Central memory CD8-positive, alpha-beta T cell (primary cell): ENCODE measurements at regions not wholly inside any gene's neighbourhood (a gene's known extent, or its start where the extent isn't known, plus 50 kb on each side); places are given as distances from the start of the nearest gene placed in this dataset.

Experiments
- ATAC-seq: fragments of 150-1000 bp; cut with Tn5 transposase; replicated peaks from 2 replicates; pipeline ENCODE4 v1.10.0; 2022; ENCODE audit warnings: mild to moderate bottlenecking, moderate FRiP score, moderate number of reproducible peaks; ENCODE audit not compliant: poor library complexity, severe bottlenecking; ENCODE audit errors: extremely low read depth
- DNase-seq, 2 donors: peaks; one replicate each; pipeline ENCODE4 v3.0.0; 2021; ENCODE audit warnings: low spot score in 2 of 2
- H3K27ac Mint-ChIP-seq: one replicate; pipeline ENCODE4 v1.8.0; 2022; ENCODE audit warnings: low read depth, mild to moderate bottlenecking, moderate library complexity, mixed read lengths
- H3K27me3 Mint-ChIP-seq: one replicate; pipeline ENCODE4 v1.8.0; 2022; ENCODE audit warnings: mixed read lengths
- H3K36me3 Mint-ChIP-seq: one replicate; pipeline ENCODE4 v1.8.0; 2022; ENCODE audit warnings: mild to moderate bottlenecking, moderate library complexity, mixed read lengths; ENCODE audit not compliant: insufficient read depth
- H3K4me1 Mint-ChIP-seq: one replicate; pipeline ENCODE4 v1.8.0; 2022; ENCODE audit warnings: mixed read lengths
- H3K4me3 Mint-ChIP-seq: one replicate; pipeline ENCODE4 v1.8.0; 2022; ENCODE audit warnings: mild to moderate bottlenecking, moderate library complexity, mixed read lengths
- H3K9me3 Mint-ChIP-seq: one replicate; pipeline ENCODE4 v1.8.0; 2022; ENCODE audit warnings: mixed read lengths

DNA sequence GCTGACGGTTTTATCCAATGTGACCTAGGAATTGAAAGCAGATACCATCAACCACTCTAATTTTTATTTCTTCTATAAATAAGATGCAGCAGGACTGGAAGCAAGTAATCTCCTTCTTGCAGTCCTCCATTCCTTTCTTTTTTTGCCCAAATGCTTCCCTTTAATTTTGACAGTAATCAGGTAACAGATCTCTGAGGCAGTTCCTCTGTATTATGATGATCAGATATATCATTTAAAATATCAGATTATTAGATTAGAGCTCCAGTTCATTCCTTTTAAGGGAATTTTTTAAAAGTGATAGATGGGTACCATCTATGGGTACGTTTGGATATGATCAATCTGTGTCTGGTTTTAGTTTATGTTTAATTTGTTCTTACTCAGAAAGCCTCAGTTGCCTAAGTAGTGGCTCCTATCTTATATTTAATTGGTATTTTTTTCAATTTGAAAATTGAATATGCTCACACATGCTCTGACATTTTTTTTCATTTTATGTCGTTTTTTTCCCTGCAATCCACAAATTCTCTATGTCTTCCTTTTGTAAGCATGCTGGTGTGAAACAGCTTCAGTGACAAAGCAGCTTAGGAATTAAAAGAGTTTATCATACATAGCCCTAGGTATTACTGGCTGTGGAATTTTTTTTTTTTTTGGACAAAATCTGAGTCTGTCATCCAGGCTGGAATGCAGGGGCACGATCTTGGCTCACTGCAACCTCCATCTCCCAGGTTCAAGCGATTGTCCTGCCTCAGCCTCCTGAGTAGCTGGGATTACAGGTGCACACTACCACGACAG is 73.7 kb upstream of the ANK2 start:
- H3K4me3 Mint-ChIP-seq, result no peak overlapping the region
- no peak overlapping the region for H3K27ac Mint-ChIP-seq
- no peak for DNase-seq

DNA sequence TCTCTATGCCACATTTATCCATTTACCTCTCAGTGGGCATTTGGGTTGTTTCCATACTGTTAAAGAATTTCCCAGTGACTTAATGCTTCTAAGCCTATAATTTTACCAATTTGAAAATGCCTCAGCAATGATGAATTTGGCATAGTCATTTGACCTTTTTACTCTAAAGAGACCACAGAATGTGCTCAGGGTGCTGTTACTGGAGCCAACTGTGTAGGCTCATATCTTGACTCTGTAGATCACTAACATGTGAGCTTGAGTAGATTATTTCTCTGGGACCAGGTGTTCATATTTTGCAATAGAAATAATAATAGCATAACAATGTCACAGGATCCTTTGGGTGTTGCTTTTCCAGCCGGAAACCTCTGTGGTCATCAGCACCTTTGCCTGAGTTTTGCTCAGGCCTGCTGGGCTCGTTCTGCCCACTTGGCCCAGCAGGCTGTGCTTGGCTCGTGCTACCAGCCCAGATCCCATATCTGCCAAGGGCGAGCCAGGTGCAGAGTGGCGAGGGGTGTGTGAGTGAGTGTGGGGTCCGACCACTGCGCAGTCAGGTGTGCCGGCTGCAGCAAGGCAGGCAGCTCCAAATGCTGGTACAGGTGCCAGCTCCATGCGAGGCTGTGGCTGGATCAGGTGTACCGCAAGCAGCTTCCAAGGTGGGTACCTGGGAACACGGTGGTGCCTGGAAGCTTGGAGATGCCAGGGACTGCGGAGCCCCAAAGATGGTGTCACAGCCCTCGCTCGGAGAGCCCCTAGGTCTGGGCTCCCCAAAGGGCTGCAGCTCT is 70.6 kb upstream of the ANK2 start:
- Mint-ChIP-seq H3K36me3 (peaks cover 1% of the 10 kb centered on the region), H3K27me3 (no peaks in the 10 kb centered on the region), H3K9me3 (no peaks in the 10 kb centered on the region), H3K27ac (no peak overlapping the region), H3K4me1 (no peaks in the 10 kb centered on the region), H3K4me3 (no peak overlapping the region)
- ATAC-seq, result no peak
- no peak for DNase-seq

More for the DNA sequence above, 73.7 kb upstream of the ANK2 start:
- Mint-ChIP-seq H3K4me1 (no peaks in the 10 kb centered on the region), H3K9me3 (no peaks in the 10 kb centered on the region), H3K27me3 (no peaks in the 10 kb centered on the region), H3K36me3 (peaks cover 1% of the 10 kb centered on the region)
- ATAC-seq, result no peak

DNA sequence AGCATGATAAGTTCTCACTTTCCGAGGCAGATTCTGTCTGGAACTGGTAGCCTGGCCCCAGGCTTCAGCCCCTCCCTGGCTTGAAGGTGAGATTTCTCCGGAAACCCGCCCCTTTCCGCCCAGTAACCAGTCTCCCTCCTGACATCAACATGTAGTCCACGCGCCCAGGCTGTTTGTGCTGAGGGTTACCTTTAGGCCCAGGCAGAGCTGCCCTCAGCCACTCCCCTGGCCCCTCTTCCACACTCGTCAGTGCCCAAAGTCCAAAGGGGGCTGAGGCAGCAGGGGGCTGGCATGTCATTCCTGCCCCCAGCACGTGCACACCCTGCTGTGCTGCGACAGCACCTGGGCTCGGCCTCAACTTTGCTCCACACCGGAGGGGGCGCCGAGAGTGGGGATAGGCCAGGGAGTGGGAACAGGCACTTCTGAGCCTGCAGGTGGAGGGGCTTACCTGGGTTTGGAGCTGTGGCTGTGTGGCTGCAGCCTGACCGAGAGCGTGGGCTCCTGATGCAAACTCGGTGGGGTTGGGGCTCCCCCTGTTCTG is 69.5 kb upstream of the ANK2 start:
- DNase-seq (no peak), ATAC-seq (no peak)
- Mint-ChIP-seq H3K4me3 (no peak overlapping the region), H3K9me3 (no peaks in the 10 kb centered on the region), H3K27ac (no peak overlapping the region), H3K36me3 (peaks cover under 1% of the 10 kb centered on the region), H3K27me3 (no peaks in the 10 kb centered on the region), H3K4me1 (no peaks in the 10 kb centered on the region)

DNA sequence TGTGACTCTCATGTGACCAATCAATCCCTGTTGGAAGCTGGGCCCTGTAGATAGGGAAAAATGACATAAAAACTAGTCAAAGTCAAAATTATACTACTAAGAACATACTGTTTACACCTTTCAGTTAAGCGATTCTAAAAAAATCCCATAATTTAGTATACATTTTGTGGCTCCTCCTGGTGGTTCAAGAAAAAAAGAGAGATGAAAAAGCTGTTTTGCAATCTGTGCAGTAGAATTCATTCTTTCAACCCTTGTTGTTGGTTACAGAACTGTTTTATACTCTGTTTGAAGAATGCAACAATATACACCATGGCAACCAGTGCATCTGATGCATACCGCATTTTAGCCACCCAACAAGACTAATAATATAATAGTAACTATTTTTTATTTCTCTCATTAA is 66.8 kb upstream of the ANK2 start:
- Mint-ChIP-seq H3K4me3 (no peak overlapping the region), H3K27ac (no peak overlapping the region), H3K9me3 (no peaks in the 10 kb centered on the region), H3K36me3 (no peaks in the 10 kb centered on the region), H3K4me1 (no peaks in the 10 kb centered on the region), H3K27me3 (no peaks in the 10 kb centered on the region)
- ATAC-seq, result no peak
- no peak for DNase-seq

DNA sequence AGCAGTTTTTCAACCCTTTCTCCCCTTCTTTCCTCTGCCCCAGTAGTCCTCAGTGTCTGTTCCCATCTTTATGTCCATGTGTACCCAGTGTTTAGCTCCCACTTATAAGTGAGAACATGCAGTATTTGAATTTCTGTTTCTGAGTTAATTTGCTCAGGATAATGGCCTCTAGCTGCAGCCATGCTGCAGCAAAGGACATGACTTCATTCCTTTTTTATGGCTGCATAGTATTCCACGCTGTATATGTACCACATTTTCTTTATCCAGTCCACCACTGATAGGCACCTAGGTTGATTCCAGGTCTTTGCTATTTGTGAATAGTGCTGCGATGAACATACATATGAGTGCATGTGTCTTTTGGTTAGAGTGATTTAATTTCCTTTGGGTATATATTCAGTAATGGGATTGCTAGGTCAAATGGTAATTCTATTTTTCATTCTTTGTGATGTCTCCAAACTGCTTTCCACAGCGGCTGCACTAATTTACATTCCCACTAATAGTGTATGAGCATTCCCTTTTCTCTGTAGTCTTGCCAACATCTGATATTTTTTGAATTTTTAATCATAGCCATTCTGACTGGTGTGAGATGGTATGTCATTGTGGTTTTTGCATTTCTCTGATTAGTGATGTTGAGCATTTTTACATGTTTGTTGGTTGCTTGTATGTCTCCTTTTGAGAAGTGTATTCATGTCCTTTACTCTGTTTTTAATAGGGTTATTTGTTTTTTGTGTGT is 54.6 kb upstream of the ANK2 start:
- no peak overlapping the region for H3K27ac Mint-ChIP-seq
- ATAC-seq (no peak), DNase-seq (no peak)
- H3K36me3 Mint-ChIP-seq, result peaks cover 2% of the 10 kb centered on the region
- no peak overlapping the region for H3K4me3 Mint-ChIP-seq
- no peaks in the 10 kb centered on the region for H3K27me3 Mint-ChIP-seq
- H3K9me3 Mint-ChIP-seq, result peaks cover 4% of the 10 kb centered on the region
- no peaks in the 10 kb centered on the region for H3K4me1 Mint-ChIP-seq
